Neural progenitor cell (in vitro differentiated cells): ENCODE measurements at regions not wholly inside any gene's neighbourhood (a gene's known extent, or its start where the extent isn't known, plus 50 kb on each side); places are given as distances from the start of the nearest gene placed in this dataset.

ENCODE experiments used
- CTCF ChIP-seq: fragments of 200-600 bp; sonication (generic); IDR thresholded peaks from 2 replicates; pipeline ENCODE4 v1.5.1; 2017; ENCODE audit warnings: antibody characterized with exemption, mild to moderate bottlenecking
- EZH2 ChIP-seq: fragments of 200-600 bp; sonication (generic); IDR thresholded peaks from 2 replicates; pipeline ENCODE4 v1.6.1; 2017; ENCODE audit warnings: antibody characterized with exemption, mild to moderate bottlenecking, moderate library complexity
- EZH2phosphoT487 ChIP-seq: fragments of 200-600 bp; sonication (generic); IDR thresholded peaks from 2 replicates; pipeline ENCODE4 v1.6.1; 2017; ENCODE audit warnings: antibody characterized with exemption

- TF ChIP-seq CTCF (no peak), EZH2 (no peak), EZH2phosphoT487 (no peak)
These were observed 269.4 kb upstream of the NOVA1 start for GRCh38 chr14:26867171-26867757.
